GM12878 (cell line): ENCODE measurements at regions not wholly inside any gene's neighbourhood (a gene's known extent, or its start where the extent isn't known, plus 50 kb on each side); places are given as distances from the start of the nearest gene placed in this dataset.

Source experiments
- ATAC-seq: fragments of 200-7000 bp; cut with Tn5 transposase; 3 replicates; pipeline ENCODE4 v1.9.1; 2020; ENCODE audit warnings: mild to moderate bottlenecking, moderate library complexity
- BruUV-seq: library from RNA; stranded (reverse); fragments of 400-500 nt; replicated peaks from 2 replicates; lab custom pipeline; 2021; lab: Mats Ljungman, UMichigan
- CTCF ChIA-PET: fragments of 300-600 bp; sonication (Branson Sonifier 250); formaldehyde crosslinking; extraction: SDS; loops from one replicate; lab custom pipeline; 2021; ENCODE audit warnings: inconsistent platforms; lab: Yijun Ruan, JAX
- POLR2A ChIA-PET: fragments of 350-600 bp; formaldehyde crosslinking; extraction: SDS; loops from one replicate; lab custom pipeline; 2021; ENCODE audit warnings: inconsistent platforms; lab: Charles Lee
- RAD21 ChIA-PET: fragments of 300-600 bp; sonication (Branson Sonifier 250); formaldehyde crosslinking; loops from one replicate; lab custom pipeline; 2023; ENCODE audit warnings: antibody characterized with exemption; ENCODE audit not compliant: unreplicated experiment; lab: Charles Lee
- SMC1A ChIA-PET: fragments of 300-600 bp; sonication (Branson Sonifier 250); formaldehyde crosslinking; loops from one replicate; lab custom pipeline; 2023; ENCODE audit not compliant: unreplicated experiment, uncharacterized antibody; lab: Charles Lee
- DNase-seq: peaks from one replicate; pipeline ENCODE4 v3.0.0-alpha.2; 2011; ENCODE audit warnings: low read depth, low spot score
- FAIRE-seq: peaks from 3 replicates; lab custom pipeline; 2011; peaks lifted over from hg19 to GRCh38; lab: Jason Lieb, UNC
- H2AFZ ChIP-seq: 2 replicates; pipeline ENCODE4 v1.6.0; 2011; ENCODE audit warnings: low read depth, low read length, control low read depth; ENCODE audit not compliant: control insufficient read depth
- H3K27ac ChIP-seq: 2 replicates; pipeline ENCODE4 v1.5.1; 2011; ENCODE audit warnings: control low read depth; ENCODE audit not compliant: control insufficient read depth, insufficient read depth
- H3K27me3 ChIP-seq, 2 experiments: replicated peaks in 1 of 2; 2 replicates each; pipeline versions ENCODE4 v1.6.0 to v1.6.1; 2011; ENCODE audit warnings: low read length in 1 of 2; ENCODE audit not compliant: control insufficient read depth in 2 of 2, insufficient read depth in 2 of 2
- H3K36me3 ChIP-seq, 2 experiments: 2 replicates each; pipeline ENCODE4 v1.5.1; 2011; ENCODE audit warnings: low read length in 1 of 2; ENCODE audit not compliant: control insufficient read depth in 2 of 2, insufficient read depth in 2 of 2
- H3K4me1 ChIP-seq: 2 replicates; pipeline ENCODE4 v1.6.1; 2011; ENCODE audit warnings: mild to moderate bottlenecking, low read length, moderate library complexity, mixed read lengths; ENCODE audit not compliant: control insufficient read depth, insufficient read depth
- H3K4me2 ChIP-seq: 2 replicates; pipeline ENCODE4 v1.6.0; 2011; ENCODE audit warnings: control low read depth; ENCODE audit not compliant: control insufficient read depth, insufficient read depth
- H3K4me3 ChIP-seq: fragments of 200-600 bp; sonication (generic); 2 replicates; pipeline ENCODE4 v1.5.1; 2016
- H3K79me2 ChIP-seq: 2 replicates; pipeline ENCODE4 v1.6.0; 2011; ENCODE audit warnings: low read length; ENCODE audit not compliant: control insufficient read depth, insufficient read depth
- H3K9ac ChIP-seq: 2 replicates; pipeline ENCODE4 v1.8.0; 2011; ENCODE audit warnings: low read length, control low read depth, mixed read lengths; ENCODE audit not compliant: control insufficient read depth, insufficient read depth
- H3K9me3 ChIP-seq: replicated peaks from 3 replicates; pipeline ENCODE4 v1.5.1; 2011; ENCODE audit warnings: mild to moderate bottlenecking, low read length; ENCODE audit not compliant: control insufficient read depth, insufficient read depth
- H4K20me1 ChIP-seq: 2 replicates; pipeline ENCODE4 v1.6.0; 2011; ENCODE audit not compliant: control insufficient read depth, insufficient read depth
- CBFB ChIP-seq: IDR thresholded peaks from 2 replicates; pipeline ENCODE4 v1.6.1; 2016; ENCODE audit warnings: antibody characterized with exemption, low read depth
- CHD4 ChIP-seq: fragments of 200-600 bp; sonication (generic); IDR thresholded peaks from 2 replicates; pipeline ENCODE4 v1.6.1; 2016; ENCODE audit warnings: mild to moderate bottlenecking
- FOS ChIP-seq: IDR thresholded peaks from 3 replicates; pipeline ENCODE4 v1.6.1; 2011; ENCODE audit warnings: borderline replicate concordance; ENCODE audit not compliant: insufficient read length; ENCODE audit errors: extremely low read depth
- IRF5 ChIP-seq: fragments of 450-650 bp; IDR thresholded peaks from 2 replicates; pipeline ENCODE4 v1.6.1; 2017; ENCODE audit warnings: borderline replicate concordance
- MTA3 ChIP-seq: IDR thresholded peaks from 2 replicates; pipeline ENCODE4 v1.6.1; 2012; ENCODE audit warnings: low read length, inconsistent platforms, borderline replicate concordance
- TCF12 ChIP-seq: IDR thresholded peaks from 2 replicates; pipeline ENCODE4 v1.6.1; 2011; ENCODE audit warnings: low read depth, mild to moderate bottlenecking, low read length
- WRNIP1 ChIP-seq: IDR thresholded peaks from 2 replicates; pipeline ENCODE4 v1.6.1; 2011; ENCODE audit warnings: low read depth, low read length, improper control_type of control experiment, borderline replicate concordance
- ZBTB4 ChIP-seq: fragments of 450-650 bp; formaldehyde crosslinking; IDR thresholded peaks from 2 replicates; pipeline ENCODE4 v1.4.0; 2022; ENCODE audit warnings: mild to moderate bottlenecking, moderate library complexity
- WGBS: methylation state at CpG from one replicate; pipeline ENCODE4 v1.1.6; 2016; ENCODE audit warnings: low lambda C conversion rate; ENCODE audit not compliant: insufficient replicate concordance, insufficient coverage; ENCODE audit errors: missing lambda C conversion rate; 5-methylcytosine and 5-hydroxymethylcytosine counted together
- in situ Hi-C: fragments of 300-500 bp; cut with MboI; formaldehyde crosslinking; loops from 9 replicates; pipeline ENCODE4 v1.14.3; 2018; ENCODE audit warnings: mixed read lengths
- intact Hi-C: fragments of 100-400 bp; cut with micrococcal nuclease; formaldehyde crosslinking; loops from one replicate; pipeline ENCODE4 v1.14.2; 2022; ENCODE audit not compliant: unreplicated experiment

DNA sequence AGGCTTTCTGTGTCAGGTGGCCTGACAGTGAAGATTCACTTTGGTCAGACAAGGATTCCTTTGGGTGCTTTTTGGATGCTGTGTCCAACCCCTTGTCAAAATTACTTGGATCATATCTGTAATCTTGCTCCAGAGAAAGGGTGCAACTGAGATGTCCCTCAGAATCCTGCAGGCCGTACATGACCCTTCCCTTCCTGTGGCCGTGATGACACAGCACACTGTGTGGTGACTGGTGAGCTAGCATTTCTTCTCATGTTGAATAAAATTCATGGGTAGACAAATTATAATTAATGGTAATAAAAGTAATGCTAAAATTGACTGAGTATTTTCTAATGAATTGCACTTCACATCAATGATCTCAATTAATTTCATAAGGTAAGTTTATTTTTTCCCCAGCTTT is 356.2 kb downstream of the LPIN1 start:
- H3K4me1 ChIP-seq, result no peaks in the 10 kb centered on the region
- SMC1A ChIA-PET, result interaction anchor here (1.0 kb wide), 1 partner anchor 57 kb away, joined by 3 read pairs; no protein-coding TSS in a partner anchor
- H4K20me1 ChIP-seq, result no peaks in the 10 kb centered on the region
- intact Hi-C loops (no loop called here), in situ Hi-C loops (no loop called here)
- H3K79me2 ChIP-seq, result no peaks in the 10 kb centered on the region
- RAD21 ChIA-PET, result no interaction called here
- H2AFZ ChIP-seq, result no peak overlapping the region
- H3K4me3 ChIP-seq, result no peak overlapping the region
- FAIRE-seq, result no peak
- no peak overlapping the region for H3K4me2 ChIP-seq
- H3K27me3 ChIP-seq, result no peaks in the 10 kb centered on the region
- no peak for ATAC-seq
- DNase-seq, result no peak
- POLR2A ChIA-PET, result no interaction called here
- CTCF ChIA-PET, result interaction anchor here (0.6 to 1.5 kb wide), 2 partner anchors 9 to 17 kb away, joined by 3 read pairs; no protein-coding TSS in a partner anchor
- no peak overlapping the region for H3K9ac ChIP-seq
- 97% methylated on average over 2 of the region's 2 CpGs for WGBS
- TF ChIP-seq CBFB (no peak), IRF5 (no peak), WRNIP1 (no peak), ZBTB4 (no peak), FOS (no peak), CHD4 (no peak), TCF12 (no peak), MTA3 (no peak)
- no peaks in the 10 kb centered on the region for H3K9me3 ChIP-seq
- peaks cover 0 to 2% of the 10 kb centered on the region in 2 experiments; a peak in 1 of 4 replicates for H3K36me3 ChIP-seq
- H3K27ac ChIP-seq, result no peak overlapping the region
- no TSS peak for BruUV-seq
